Dedifferentiated amniotic fluid mesenchymal stem cell (primary cell): ENCODE measurements at regions not wholly inside any gene's neighbourhood (a gene's known extent, or its start where the extent isn't known, plus 50 kb on each side); places are given as distances from the start of the nearest gene placed in this dataset.
A peak's percentile ranks its signal among the peaks of the same experiment; 100 is the strongest.

ENCODE experiments used
- DNase-seq: peaks from one replicate; pipeline ENCODE4 v3.0.0-alpha.2; 2016; ENCODE audit errors: extremely low spot score

DNA sequence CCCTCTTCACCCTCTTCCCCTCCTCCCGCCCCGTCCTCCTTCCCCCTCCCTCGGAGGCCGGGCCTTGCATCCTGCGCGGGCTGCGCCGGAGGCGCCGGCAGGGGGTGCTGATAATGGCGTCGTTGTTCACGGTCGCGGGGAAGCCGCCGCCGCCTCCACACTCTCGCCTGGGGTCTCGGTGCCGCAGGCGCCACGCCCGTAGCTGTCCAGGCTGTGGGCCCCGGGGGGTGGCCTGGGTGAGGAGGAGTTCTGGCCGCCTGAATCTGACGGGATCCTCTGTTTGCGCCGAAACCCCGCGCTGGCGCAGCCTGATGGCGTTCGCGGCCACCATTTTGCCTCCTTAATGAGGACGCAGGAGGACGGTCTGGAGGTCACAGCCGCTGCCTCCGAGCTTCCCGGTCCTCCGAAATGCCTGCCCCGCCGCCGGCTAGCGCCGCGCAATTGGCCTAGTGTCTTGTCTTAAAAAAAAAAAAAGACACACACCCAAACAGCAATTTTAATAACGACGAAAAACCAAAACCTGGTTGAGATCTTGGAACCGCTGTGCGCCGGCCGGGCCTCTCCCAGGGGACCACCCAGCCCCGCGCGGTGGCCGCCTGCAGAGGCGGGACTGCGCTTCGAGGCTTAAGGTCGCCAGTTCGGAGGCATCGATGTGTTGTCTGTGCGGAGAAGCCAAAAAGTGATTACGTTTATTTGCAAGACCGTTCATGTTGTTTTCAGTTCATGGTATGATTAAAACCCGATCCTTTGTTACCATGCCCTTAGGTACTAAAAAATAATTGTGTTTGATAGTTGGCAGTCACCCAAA is 106.6 kb upstream of the HNRNPU start:
- peak; percentile 92 for DNase-seq

DNA sequence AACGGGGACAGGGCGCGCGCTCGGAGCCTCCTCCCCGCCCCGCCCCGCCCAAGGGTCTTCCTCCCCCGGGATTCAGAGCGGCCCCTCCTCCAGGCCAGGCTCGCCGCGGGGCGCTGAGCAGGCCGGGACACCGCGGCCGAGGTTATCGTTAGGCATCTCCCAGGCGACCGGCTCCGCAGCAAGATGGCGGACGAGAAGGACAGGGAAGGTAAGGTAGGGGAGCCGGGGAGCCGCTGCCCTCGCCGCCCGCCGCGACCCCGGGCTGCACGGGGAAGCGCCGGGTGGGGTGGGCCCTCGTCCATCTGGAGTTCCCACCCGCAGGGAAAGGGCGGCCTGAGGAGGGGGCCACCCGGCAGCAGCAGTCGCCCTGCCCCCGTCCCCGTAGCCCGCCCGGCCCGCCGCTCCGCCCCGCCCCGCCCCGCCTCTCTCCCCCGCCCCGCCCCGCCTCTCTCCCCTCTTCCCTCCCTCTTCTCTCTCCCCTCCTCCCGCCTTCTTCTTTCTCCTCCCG is 105.9 kb upstream of the HNRNPU start:
- DNase-seq = no peak

DNA sequence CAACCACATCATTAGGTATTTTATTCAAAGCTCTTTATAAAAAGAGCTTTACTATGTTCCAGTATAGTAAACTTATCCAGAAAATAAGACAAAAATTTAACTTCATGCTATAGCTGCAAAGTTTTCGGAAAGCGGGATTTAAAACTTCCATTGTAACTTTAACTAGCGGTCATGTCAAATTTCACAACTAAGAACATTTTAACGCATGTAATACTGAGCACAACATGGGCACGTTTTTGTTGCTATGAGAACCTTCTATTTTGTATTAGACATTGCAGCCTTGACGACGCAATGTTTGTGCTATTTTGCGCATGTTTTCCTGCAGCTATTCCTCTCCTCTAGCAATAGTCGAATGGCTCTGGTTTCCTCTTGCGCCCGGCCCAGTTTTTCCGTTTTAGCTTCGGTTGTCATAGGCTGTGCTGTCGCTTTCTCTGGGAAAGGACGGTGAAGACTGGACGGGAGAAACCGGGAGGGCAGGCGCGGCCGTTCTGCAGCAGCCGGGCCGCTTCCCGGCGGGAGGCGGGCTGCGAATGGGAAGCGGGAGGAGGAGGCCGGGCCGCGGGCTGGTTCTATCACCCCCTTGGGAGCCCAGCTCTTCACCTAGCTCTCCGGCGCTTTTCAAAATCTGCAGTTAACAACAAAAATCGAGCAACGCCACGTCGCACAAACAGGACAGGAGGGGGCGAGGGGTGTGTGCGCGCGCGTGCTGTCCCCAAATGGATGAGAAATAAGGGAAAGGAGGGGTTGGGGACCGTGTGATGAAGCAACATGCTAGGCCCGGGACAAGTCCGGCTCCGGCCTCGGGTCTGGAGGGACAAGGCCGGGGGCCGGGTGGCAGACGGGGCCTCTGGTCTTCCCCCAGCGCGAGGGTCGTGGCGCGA is 105.3 kb upstream of the HNRNPU start:
- peak; percentile 90 for DNase-seq

DNA sequence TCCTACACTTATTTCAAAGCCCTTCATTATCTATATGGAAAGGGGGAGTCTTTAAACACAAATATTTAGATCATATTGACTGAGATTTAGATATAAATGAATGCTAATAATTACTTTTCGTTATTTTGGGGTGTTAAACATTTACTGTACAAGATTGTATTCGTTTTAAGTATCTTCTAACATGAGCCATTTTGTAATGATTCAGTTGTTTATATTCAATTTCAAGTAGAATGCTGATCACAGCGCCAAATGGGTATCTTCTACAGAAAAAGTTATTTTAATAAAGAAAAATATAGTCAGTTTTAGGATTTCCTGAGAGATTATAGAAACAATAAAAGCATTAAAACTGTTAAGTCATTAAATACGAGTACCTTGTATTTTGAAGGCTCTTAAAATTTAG is 104.5 kb upstream of the HNRNPU start:
- no peak for DNase-seq

DNA sequence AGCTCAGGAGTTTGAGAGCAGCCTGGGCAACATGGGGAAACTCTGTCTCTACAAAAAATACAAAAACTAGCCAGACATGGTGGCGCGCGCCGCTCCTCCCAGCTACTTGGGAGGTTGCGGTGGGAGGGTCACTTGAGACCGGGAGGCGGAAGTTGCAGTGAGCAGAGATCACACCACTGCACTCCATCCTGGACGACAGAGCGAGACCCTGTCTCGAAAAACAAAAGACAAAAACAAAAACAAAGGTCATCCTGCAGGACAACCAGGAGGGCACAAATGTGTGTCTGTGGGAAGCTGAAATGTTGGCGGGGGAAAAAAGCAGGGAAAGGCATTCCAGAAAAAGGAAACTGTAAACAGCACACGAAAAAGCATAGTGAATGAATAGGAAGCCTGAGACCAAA is 104.1 kb upstream of the HNRNPU start:
- DNase-seq = no peak

DNA sequence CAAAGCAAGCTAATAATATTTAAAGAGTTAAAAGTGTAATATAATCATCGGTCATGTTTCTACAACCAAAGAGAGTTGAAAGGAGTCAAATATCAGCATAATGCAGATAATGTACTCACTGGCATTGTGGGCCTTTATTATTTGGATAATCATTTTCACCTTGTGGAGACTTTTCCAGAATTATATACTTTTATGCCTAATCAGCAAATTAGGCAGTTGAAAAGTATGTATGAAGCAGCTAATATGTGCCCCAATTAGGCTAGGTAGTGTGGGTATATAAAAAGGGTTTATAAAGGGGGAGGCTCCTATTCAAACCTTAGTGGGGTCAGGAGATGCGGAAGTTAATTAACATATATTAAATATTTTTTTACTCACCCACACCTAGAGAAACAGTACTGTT is 102.8 kb upstream of the HNRNPU start:
- no peak for DNase-seq

DNA sequence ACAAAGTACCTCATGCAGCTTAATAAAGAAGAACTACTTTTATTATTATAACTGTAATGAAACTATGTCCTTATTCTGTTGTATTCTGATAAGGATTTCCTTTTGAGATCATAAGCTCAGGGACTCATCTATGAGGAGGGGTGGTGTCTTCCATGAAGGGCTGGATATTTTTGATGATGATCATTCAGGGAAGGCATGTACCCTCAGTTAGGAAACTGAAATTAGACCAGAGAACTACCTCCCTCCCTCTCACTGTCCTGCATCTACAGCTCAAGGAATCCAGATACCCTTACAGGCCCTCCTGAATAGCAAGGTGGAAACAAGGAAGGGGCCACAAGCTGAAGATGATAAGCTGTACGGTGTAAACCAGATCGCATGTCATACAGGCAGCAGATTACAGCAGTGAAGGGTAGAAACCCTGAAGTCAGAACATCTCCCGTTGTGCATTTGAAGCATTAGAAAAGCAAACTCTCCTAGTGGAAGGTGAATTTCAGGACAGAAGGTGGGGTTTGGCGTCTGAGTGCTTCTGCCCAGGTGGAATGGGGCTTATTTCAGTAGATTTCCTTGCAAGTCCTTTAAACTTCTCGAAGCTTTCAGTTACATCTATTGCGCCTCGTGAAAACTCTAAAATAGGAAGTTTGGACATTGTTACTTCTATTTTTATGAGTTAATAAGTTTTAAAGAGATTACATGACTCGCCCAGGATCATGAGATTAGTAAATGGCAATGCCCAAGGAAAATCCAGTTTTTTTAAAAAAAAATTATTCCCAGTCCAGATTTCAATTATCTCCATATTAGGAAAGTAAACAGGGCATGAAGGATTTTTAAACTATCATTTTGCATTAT is 101.1 kb upstream of the HNRNPU start:
- DNase-seq = no peak

DNA sequence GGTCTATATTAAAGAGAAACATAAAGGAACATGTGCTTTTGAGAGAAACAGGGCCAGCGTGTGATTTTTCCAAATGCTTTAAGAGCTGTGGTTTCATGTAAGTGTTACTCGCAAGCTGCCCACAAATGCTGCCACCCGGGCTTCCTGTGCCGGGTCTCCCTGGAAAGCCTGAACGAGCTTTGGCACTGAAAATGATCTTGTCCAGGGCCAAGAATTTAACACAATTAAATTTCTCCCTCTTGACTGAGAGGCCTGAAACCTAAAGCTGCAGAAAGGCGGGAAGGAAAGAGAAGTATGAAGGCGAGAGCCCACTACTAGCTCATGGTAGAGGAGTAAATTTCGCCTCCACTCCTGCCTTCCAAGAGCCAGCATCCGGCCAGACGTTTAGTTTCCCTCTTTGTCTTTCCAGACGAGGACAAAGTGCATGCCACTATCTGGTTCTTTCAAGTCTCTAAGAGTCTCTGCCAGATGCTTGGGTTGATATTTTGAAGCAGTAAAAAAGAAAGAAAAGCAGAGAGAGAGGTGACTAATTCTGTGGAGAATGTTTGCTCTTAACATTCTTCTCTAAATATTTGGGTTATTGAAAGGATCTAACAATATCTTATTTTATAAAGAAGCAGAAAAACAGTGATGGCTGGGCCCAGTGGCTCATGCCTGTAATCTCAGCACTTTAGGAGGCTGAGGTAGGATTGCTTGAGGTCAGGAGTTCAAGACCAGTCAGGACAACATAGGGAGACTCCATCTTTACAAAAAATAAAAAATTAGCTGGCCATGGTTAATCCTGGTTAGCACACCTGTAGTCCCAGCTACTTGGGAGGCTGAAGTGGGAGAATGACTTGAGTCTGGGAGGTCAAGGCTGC is 100.0 kb upstream of the HNRNPU start:
- DNase-seq = peak; percentile 72

DNA sequence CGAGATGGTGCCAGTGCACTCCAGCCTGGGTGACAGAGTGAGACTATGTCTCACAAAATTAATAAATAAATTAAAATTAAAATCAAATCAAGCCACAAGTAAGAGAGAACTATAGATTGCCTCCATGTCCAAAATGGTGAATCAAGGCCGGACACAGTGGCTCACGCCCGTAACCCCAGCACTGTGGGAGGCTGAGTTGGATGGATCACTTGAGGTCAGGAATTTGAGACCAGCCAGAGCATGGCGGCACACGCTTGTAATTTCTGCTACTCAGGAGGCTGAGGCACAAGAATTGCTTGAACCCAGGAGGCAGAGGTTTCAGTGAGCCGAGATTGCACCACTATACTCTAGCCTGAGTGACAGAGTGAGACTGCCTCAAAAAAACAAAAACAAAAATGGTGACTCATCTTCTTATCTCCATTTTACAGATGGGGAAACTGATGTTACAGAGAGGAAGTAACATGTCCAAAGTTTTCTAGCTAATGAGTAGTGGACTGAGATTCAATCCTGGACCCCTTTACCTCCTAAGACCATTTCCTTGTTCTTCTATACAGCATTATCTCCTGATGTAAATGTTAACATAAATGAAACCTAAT is 99.0 kb upstream of the HNRNPU start:
- no peak for DNase-seq

DNA sequence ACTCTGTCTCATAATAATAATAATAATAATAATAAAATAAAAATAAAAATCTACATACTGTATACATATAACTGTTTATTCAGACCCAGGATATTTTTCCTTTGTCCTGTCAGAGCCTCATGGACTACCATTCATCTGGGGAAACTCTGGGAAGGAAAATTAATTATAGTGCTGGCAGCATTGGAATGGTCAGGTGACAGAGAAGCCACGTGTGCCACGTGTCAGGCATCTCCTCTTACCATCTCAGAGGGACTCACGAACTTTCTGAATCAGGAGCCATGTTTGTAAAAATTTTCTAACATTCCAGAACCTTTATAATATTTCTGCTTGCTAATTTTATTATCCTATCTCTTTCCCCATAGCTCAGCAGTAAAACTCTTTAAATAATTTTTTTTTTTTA is 97.8 kb upstream of the HNRNPU start:
- no peak for DNase-seq

DNA sequence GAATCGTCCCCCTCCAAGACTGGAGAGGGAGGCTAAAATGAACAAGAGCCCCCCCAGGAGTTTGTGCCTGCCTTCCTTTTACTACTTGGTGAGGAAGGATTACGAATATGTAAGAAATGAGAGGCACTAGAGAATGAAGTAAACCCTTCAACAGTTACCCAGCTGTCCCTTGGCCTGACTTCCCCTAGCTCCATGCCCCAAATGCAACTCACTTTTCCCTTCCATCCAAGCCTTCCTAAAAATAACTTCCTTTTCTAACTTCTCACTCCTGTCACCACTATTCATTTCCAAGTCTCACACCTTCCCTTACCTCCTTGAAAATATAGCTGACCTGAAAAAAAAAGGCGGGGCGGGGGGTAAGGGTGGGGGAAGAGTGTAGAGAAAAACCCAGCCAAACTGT is 96.6 kb upstream of the HNRNPU start:
- no peak for DNase-seq

DNA sequence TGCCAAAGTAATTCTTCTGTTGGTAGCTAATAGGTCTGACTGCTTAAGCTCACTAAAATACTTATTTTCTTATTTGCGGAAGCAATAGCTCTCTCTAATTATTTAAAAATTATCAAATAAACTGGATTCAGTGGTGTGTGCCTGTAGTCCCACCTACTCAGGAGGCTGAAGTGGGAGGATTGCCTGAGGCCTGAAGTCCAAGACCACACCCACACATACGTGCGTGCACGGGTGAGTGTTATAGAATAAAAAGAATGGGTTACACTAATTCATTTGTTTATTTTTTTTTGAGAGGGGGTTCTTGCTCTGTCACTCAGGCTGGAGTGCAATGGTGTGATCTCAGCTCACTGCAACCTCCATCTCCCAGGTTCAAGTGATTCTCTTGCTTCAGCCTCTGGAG is 94.2 kb upstream of the HNRNPU start:
- no peak for DNase-seq

DNA sequence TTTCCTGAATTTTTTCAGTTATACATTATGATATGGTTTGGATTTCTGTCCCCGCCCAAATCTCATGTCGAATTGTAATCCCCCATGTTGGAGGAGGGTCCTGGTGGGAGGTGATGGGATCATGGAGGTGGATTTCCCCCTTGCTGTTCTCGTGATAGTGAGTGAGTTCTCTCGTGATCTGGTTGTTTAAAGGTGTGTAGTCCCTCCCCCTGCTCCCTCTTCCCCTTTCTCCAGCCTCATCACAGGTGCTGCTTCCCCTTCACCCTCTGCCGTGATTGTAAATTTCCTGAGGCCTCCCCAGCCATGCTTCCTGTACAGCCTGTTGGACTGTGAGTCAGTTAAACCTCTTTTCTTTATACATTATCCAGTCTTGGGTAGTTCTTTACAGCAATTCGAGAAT is 93.2 kb upstream of the HNRNPU start:
- no peak for DNase-seq

DNA sequence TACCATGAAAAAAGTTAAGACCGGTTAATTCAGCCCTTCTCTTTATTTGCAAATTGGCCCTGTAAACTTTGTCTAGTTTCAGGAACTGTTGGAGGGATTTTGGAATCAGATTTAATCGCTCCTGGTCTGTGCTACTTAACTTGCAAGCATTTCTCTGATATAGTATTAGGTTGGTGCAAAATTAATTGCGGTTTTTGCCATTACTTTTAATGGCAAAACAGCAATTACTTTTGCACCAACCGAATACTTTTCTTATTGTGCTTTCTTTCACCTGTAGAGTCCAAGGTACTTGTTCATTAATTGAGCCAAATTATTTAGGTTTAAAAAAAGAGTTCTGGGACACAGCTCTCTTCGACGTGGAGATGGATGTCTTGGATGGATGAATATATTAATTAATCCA is 92.8 kb upstream of the HNRNPU start:
- no peak for DNase-seq

DNA sequence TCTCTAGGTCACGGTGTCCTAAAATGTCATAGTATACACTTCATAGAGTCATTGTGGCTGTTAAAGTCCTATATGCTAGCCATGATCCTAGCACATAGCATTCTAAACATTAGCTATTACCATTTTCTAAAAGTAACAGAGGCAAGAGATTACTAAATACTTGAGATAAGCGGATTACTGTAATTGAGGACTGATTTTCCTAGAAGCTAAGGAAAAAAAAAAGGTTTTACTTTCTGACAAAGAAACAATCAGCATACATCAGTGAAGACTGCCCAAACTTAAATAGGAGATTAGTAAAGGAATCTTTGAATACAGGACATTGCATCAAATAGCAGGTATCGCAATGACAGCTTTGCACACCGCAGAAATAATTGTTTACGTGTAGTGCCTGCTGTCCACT is 91.3 kb upstream of the HNRNPU start:
- DNase-seq = no peak

DNA sequence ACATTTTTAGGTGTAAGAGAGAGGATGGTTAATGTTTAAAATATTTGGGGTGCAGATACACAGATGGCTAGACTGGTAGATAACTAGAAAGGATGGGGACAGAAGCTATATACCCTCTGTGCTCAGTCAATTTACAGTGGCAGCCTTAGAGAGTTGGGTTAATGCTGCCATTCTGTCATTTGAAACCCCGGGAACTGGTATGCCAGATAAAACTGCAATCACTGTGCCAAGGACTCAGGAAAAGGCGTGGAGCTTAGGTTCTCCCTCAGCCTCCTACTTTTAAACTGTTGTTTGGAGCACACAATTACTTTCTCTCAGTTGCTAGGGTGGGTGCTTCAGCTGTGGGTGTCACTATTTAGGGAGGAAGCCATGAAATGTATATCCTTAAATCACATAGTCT is 90.0 kb upstream of the HNRNPU start:
- DNase-seq = no peak

DNA sequence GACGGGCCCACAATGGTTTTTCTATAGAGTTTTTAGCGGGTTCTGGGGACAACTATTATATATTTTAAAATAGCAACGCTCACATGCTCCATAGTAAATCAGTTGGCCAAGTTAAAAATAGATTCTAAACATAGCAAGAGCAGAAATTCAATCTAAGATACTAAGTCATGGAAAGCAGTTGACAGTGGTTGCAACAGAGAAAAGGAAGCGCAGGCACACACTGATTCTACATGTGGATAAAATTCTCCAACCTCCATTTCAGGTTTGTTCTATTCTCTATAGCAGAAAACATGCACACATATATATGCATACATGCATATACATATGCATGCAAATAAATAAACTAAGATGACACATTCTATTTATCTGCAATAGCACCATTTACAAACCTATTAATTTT is 89.6 kb upstream of the HNRNPU start:
- DNase-seq = no peak

DNA sequence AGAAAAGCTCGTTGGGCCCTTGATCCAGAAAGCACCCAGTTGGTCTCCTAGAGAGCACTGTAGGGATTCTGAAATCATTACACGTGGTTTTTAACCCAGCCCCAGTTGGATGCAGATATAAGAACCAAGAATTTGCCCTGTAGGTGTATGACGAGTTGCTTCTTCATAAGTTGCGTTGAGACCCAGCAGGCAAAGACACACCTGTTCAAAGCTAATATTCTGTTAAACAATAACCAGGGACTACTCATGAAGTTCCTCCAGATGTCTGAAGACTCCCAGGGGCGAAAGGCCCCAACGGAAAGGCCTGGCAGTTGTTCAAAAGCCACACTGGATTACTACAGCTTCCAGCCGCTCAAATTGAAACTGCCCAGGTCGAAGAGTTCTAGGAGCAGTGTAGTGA is 88.6 kb upstream of the HNRNPU start:
- no peak for DNase-seq

DNA sequence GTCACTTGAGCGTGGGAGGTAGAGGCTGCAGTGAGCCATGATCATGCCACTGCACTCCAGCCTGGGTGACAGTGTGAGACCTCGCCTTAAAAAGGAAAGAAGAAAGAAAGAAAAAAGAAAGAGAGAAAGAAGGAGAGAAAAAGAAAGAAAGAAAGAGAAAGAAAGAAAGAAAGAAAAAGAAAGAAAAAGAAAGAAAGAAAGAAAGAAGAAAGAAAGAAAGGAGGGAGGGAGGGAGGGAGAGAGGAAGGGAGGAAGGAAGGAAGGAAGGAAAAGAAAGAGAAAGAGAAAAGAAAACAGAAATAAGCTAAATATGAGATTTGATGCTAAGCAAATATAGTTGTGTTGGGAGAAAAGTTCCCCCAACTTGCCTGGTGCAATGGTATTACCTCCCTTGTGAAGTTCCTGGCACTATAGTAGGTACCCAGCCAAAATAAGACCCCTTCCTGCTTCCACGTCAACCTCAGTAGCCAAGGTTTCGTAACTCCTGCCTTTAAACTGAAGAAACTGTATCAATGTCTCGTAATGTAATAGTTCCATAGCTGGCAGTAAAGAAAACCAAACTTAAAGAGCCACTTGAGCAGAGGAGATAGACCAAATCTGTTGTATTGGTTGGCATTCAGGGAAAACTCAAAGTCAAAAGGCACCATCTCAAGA is 88.1 kb upstream of the HNRNPU start:
- DNase-seq = no peak

DNA sequence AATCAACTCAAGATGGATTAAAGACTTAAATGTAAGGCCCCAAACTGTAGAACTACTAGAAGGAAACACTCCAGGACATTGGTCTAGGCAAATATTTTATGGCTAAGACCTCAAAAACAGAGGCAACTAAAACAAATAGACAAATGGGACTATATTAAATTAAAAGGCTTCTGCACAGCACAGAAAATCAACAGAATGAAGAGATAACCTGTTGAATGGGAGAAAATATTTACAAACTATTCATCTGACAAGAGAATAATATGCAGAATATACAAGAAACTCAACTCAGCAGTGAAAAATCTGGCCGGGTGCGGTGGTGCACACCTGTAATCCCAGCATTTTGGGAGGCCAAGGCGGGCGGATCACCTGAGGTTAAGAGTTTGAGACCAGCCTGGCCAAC is 84.1 kb upstream of the HNRNPU start:
- DNase-seq = no peak
